ENCODE measurements at regions not wholly inside any gene's neighbourhood (a gene's known extent, or its start where the extent isn't known, plus 50 kb on each side); places are given as distances from the start of the nearest gene placed in this dataset.
"Not testable (repeated sequence)": the region's sequence is repeated elsewhere in the genome, so short reads cannot be mapped to it uniquely, and the experiment has no call there.

- Histone ChIP-seq H3K9me3 (no peaks in the 10 kb centered on the region), H3K4me3 (no peak overlapping the region), H3K27ac (no peak overlapping the region), H3K27me3 (no peaks in the 10 kb centered on the region), H3K4me1 (peaks cover 0 to 10% (median 4%) of the 10 kb centered on the region in 4 donors), H3K36me3 (peaks cover 16 to 57% (median 50%) of the 10 kb centered on the region in 3 donors)
- no peak for DNase-seq
- no peak for TF ChIP-seq CTCF (IDR thresholded peaks at IDR 0.05)
- intact Hi-C loops (cut with DNase I; ENCODE audit: low total_unique reads), result no loop called here
Observed at GRCh38 chr19:5245631-5246553, 94.7 kb downstream of the PTPRS start.

- intact Hi-C loops (cut with DNase I; ENCODE audit: low total_unique reads), result no loop called here
- no peaks in the 10 kb centered on the region for H3K27me3 ChIP-seq
- H3K27ac ChIP-seq, result no peak overlapping the region
- DNase-seq, result no peak
- H3K36me3 ChIP-seq, result peaks cover 16 to 66% (median 50%) of the 10 kb centered on the region in 3 donors
- no peaks in the 10 kb centered on the region for H3K9me3 ChIP-seq
- H3K4me1 ChIP-seq, result no peaks in the 10 kb centered on the region
- H3K4me3 ChIP-seq, result no peak overlapping the region
- no peak for TF ChIP-seq CTCF (IDR thresholded peaks at IDR 0.05)
Observed at GRCh38 chr19:5244351-5244750, 96.3 kb downstream of the PTPRS start.

GRCh38 chr19:5243878-5244277, 96.7 kb downstream of the PTPRS start:
- Histone ChIP-seq H3K27me3 (no peaks in the 10 kb centered on the region), H3K9me3 (no peaks in the 10 kb centered on the region), H3K4me3 (no peak overlapping the region), H3K36me3 (peaks cover 17 to 71% (median 51%) of the 10 kb centered on the region in 3 donors), H3K4me1 (no peaks in the 10 kb centered on the region), H3K27ac (no peak overlapping the region)
- TF ChIP-seq CTCF (IDR thresholded peaks at IDR 0.05), result no peak
- no peak for DNase-seq
- intact Hi-C loops (cut with DNase I; ENCODE audit: low total_unique reads), result no loop called here

GRCh38 chr19:5241896-5242295, 98.7 kb downstream of the PTPRS start:
- intact Hi-C loops (cut with DNase I; ENCODE audit: low total_unique reads); H3K27me3 ChIP-seq: not testable (repeated sequence)
- peaks cover 37 to 83% (median 61%) of the 10 kb centered on the region in 3 donors for H3K36me3 ChIP-seq

GRCh38 chr19:5240011-5240410, 100.6 kb downstream of the PTPRS start:
- no peak for DNase-seq
- no peaks in the 10 kb centered on the region for H3K4me1 ChIP-seq
- intact Hi-C loops (cut with DNase I; ENCODE audit: low total_unique reads), result no loop called here
- peaks cover 31 to 68% (median 53%) of the 10 kb centered on the region in 3 donors for H3K36me3 ChIP-seq
- H3K9me3 ChIP-seq, result no peaks in the 10 kb centered on the region
- TF ChIP-seq CTCF (IDR thresholded peaks at IDR 0.05), result no peak
- H3K27me3 ChIP-seq, result no peaks in the 10 kb centered on the region
- no peak overlapping the region for H3K27ac ChIP-seq
- no peak overlapping the region for H3K4me3 ChIP-seq

More at GRCh38 chr19:5241896-5242295, 98.7 kb downstream of the PTPRS start:
- not testable (repeated sequence) for H3K4me1 ChIP-seq, DNase-seq, H3K9me3 ChIP-seq, H3K4me3 ChIP-seq, H3K27ac ChIP-seq

GRCh38 chr19:5238700-5239099, 101.9 kb downstream of the PTPRS start:
- Histone ChIP-seq H3K4me1 (no peaks in the 10 kb centered on the region), H3K27ac (no peak overlapping the region), H3K27me3 (no peaks in the 10 kb centered on the region), H3K9me3 (no peaks in the 10 kb centered on the region), H3K36me3 (peaks cover 25 to 55% (median 45%) of the 10 kb centered on the region in 3 donors), H3K4me3 (no peak overlapping the region)
- intact Hi-C loops (cut with DNase I; ENCODE audit: low total_unique reads), result no loop called here
- no peak for DNase-seq
- no peak for TF ChIP-seq CTCF (IDR thresholded peaks at IDR 0.05)
